GM12891 (cell line): ENCODE measurements at regions not wholly inside any gene's neighbourhood (a gene's known extent, or its start where the extent isn't known, plus 50 kb on each side); places are given as distances from the start of the nearest gene placed in this dataset.

Source experiments
- PAX5 ChIP-seq: IDR thresholded peaks from 2 replicates; pipeline ENCODE4 v1.6.1; 2011; ENCODE audit warnings: low read length, moderate library complexity, mild to moderate bottlenecking; ENCODE audit not compliant: insufficient read depth, severe bottlenecking
- POLR2A ChIP-seq: IDR thresholded peaks from 2 replicates; pipeline ENCODE4 v1.6.1; 2011; ENCODE audit warnings: low read depth, low read length, control low read depth
- POLR2AphosphoS5 ChIP-seq: IDR thresholded peaks from 2 replicates; pipeline ENCODE4 v1.6.1; 2011; ENCODE audit warnings: low read depth, low read length, control low read depth
- SPI1 ChIP-seq: IDR thresholded peaks from 2 replicates; pipeline ENCODE4 v1.6.1; 2011; ENCODE audit warnings: low read depth, low read length, control low read depth
- TAF1 ChIP-seq: IDR thresholded peaks from 2 replicates; pipeline ENCODE4 v1.6.1; 2011; ENCODE audit warnings: low read depth, low read length, control low read depth

DNA sequence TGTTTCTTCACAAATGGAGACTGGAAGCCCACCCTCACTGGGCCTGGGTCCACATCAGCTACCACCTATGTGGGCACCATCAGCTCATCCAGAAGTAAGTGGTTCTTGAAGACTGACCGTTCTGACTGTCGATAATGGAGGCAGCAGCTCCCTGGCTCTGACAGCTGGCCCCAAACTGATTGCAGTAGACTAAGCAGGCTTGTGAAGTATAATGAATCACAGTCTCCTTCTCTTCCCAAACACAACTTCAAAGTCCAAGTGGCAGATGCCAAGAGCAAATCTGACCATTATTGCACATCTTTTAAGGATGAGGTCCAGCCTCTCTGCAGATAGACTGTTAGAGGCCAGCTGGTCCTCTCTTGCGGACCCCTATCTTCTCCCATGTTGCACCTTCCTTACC lies 574.4 kb upstream of the KLF12 start:
- no peak for TF ChIP-seq POLR2AphosphoS5
- TF ChIP-seq SPI1, result no peak
- no peak for TF ChIP-seq POLR2A
- TF ChIP-seq TAF1, result no peak
- TF ChIP-seq PAX5, result no peak
